Upper lobe of right lung (tissue), 1 donor: ENCODE measurements at regions not wholly inside any gene's neighbourhood (a gene's known extent, or its start where the extent isn't known, plus 50 kb on each side); places are given as distances from the start of the nearest gene placed in this dataset.

Experiments used
- ATAC-seq: fragments of 200-7000 bp; cut with Tn5 transposase; one replicate; pipeline ENCODE4 v1.9.1; 2020; ENCODE audit warnings: mild to moderate bottlenecking, moderate library complexity
- DNase-seq: peaks from one replicate; pipeline ENCODE4 v3.0.0-alpha.2; 2020
- H3K27ac ChIP-seq: fragments of 200-600 bp; one replicate; pipeline ENCODE4 v1.8.0; 2022
- H3K27me3 ChIP-seq: fragments of 200-600 bp; one replicate; pipeline ENCODE4 v1.8.0; 2022; ENCODE audit warnings: mild to moderate bottlenecking
- H3K36me3 ChIP-seq: fragments of 200-600 bp; one replicate; pipeline ENCODE4 v1.8.0; 2022
- H3K4me1 ChIP-seq: fragments of 200-600 bp; one replicate; pipeline ENCODE4 v1.8.0; 2022
- H3K4me3 ChIP-seq: fragments of 200-600 bp; one replicate; pipeline ENCODE4 v1.8.0; 2022; ENCODE audit warnings: mild to moderate bottlenecking
- H3K9me3 ChIP-seq: fragments of 200-600 bp; one replicate; pipeline ENCODE4 v1.8.0; 2022
- intact Hi-C: fragments of 100-400 bp; cut with DNase I; formaldehyde crosslinking; loops from one replicate; pipeline ENCODE4 v1.11.0; 2022
- TF ChIP-seq, protein P1 (sequence below): fragments of 200-600 bp; IDR thresholded peaks from one replicate; pipeline ENCODE4 v1.8.0; 2022; ENCODE audit warnings: antibody characterized with exemption
- donor health status: DM: no; HTN: yes; CAD: no; lungs with severe emphysema.

DNA sequence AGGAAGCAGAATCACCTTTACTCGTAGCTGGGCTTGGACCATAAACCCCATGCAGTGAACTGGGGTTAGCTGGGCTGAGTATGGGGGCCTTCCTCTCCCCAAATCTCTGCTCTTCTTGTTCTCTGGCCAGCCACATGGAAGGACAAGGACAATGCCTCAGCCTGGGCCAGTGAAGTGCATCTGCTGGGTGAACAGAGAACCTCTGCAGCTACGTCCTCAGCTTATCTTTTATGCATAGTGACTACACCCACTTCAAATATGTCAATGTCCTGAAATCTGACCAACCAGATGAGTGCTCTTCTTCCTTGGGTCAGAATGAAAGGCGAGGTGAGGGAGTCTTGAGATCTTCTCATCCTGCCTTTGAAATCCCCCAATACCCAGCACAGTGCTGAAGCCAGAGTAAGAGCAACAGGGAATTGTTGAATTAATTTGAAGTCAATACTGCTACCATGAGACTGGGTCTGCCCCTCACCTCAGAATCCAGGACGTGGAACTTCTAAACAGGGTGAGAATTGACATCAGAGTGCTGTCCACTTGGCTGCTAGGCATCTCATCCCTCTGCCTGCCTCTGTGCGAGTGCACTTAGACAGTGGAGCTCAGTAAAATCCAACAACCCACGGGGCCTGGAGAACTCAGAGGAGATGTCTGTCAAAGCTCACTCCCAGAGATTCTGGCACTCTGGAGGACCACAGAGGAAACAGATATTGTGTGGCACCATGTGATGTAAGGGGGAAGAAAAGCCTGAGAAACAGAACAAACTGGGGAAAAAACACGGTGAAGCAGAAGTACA, 99.0 kb downstream of the IER5 start:
- no peak overlapping the region for H3K4me3 ChIP-seq
- H3K27me3 ChIP-seq = no peaks in the 10 kb centered on the region
- H3K9me3 ChIP-seq = no peaks in the 10 kb centered on the region
- TF ChIP-seq, protein P1, sequence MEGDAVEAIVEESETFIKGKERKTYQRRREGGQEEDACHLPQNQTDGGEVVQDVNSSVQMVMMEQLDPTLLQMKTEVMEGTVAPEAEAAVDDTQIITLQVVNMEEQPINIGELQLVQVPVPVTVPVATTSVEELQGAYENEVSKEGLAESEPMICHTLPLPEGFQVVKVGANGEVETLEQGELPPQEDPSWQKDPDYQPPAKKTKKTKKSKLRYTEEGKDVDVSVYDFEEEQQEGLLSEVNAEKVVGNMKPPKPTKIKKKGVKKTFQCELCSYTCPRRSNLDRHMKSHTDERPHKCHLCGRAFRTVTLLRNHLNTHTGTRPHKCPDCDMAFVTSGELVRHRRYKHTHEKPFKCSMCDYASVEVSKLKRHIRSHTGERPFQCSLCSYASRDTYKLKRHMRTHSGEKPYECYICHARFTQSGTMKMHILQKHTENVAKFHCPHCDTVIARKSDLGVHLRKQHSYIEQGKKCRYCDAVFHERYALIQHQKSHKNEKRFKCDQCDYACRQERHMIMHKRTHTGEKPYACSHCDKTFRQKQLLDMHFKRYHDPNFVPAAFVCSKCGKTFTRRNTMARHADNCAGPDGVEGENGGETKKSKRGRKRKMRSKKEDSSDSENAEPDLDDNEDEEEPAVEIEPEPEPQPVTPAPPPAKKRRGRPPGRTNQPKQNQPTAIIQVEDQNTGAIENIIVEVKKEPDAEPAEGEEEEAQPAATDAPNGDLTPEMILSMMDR = no peak
- intact Hi-C loops = loop anchor here (5.0 kb wide), 1 partner anchor 240 kb away; no protein-coding TSS in a partner anchor
- no peaks in the 10 kb centered on the region for H3K36me3 ChIP-seq
- ATAC-seq (no peak), DNase-seq (no peak)
- no peaks in the 10 kb centered on the region for H3K4me1 ChIP-seq
- no peak overlapping the region for H3K27ac ChIP-seq

DNA sequence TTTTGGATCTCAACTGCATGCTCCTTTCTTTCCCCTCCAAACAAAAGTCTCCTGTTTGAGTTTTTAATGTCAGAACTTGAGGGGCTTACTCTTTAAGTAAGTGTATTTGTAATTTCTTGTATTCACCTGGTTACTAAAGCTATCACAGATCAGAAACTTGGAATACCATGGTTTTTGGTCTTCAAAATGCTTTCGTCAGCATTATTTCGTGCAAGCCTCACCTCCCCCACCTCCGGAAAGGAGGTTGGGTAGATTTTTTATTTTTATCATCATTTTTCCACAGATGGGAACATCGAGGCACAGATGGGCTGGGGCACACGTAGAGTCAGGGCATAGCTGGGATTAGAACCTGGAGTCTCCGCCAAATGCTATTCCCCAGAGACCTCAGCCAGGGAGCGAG, 100.7 kb downstream of the IER5 start:
- Histone ChIP-seq H3K36me3 (no peaks in the 10 kb centered on the region), H3K27ac (no peak overlapping the region), H3K4me3 (no peak overlapping the region), H3K4me1 (no peaks in the 10 kb centered on the region), H3K9me3 (no peaks in the 10 kb centered on the region), H3K27me3 (no peaks in the 10 kb centered on the region)
- DNase-seq (no peak), ATAC-seq (no peak)
- intact Hi-C loops = loop anchor here (5.0 kb wide), 1 partner anchor 238 kb away; no protein-coding TSS in a partner anchor
- TF ChIP-seq, protein P1 = no peak

DNA sequence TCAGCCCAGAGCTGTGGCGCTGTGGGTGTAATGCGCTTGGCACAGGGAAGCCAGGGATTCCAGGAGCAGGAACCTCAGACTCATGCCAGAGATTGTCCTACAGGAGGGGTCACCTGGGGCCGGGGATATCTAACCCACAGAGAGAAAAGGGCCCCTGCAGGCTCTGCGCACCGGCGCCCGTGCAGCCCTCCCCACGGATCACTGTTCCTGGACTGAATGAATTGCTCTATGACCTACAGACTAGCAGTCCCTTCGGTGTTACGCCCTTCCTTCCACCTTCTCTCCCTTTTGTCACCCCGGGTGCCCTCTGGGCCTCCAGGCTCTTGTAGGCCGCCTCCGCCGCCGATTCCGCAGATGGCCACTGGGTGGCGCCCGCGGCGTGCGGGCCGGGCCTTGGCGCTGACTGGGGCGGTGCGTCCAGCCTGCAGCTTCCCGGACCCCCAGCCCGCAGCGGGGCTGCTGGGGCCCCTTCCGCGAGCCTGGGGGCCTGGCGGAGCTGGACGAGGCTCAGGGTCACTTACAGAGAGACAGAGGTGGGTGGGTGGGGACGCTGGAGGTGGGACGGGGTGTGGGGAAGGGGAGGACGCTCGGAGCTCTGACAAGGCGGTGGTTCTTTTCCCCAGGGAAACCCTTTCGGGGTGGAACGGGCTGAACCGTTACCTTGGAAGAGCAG, 101.3 kb downstream of the IER5 start:
- no peak overlapping the region for H3K27ac ChIP-seq
- no peaks in the 10 kb centered on the region for H3K4me1 ChIP-seq
- H3K36me3 ChIP-seq = no peaks in the 10 kb centered on the region
- DNase-seq (peak; percentile 81), ATAC-seq (peak; percentile 93)
- H3K27me3 ChIP-seq = no peaks in the 10 kb centered on the region
- TF ChIP-seq, protein P1 = peak; percentile 94
- intact Hi-C loops = loop anchor here (5.0 kb wide), 1 partner anchor 237 kb away; no protein-coding TSS in a partner anchor
- no peak overlapping the region for H3K4me3 ChIP-seq
- H3K9me3 ChIP-seq = no peaks in the 10 kb centered on the region

DNA sequence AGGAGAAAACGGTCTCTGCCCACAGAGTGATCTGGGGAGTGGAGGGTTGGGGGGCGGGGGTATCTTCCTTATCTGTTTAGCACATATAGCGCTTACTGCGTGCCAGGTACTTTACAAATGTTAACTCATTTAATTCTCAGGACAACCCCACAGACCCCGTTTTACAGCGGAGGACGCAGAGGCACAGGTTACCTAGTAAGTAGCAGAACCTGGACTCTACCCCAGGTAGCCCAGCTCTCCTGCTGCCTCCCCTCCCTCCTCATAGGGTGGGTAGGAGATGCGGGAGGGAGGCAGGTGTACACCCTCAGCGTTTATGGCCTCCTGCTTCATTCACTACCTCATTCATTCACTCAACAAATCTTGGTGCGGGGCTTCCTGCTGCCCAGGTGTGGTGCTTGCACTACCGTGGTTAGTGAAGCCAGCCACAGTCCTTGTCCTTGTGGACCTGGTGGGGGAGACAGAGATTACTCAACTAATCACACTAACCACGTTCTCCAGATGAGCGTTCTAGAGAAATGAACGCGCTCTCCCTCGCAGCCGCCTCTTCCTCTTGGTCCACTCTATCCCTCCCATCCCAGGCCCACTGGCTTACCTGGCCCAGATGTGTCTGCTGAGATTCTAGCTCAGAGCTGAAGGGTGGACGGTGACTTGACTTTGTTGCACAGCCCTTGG, 102.0 kb downstream of the IER5 start:
- no peak overlapping the region for H3K4me3 ChIP-seq
- TF ChIP-seq, protein P1 = no peak
- no peak for ATAC-seq

DNA sequence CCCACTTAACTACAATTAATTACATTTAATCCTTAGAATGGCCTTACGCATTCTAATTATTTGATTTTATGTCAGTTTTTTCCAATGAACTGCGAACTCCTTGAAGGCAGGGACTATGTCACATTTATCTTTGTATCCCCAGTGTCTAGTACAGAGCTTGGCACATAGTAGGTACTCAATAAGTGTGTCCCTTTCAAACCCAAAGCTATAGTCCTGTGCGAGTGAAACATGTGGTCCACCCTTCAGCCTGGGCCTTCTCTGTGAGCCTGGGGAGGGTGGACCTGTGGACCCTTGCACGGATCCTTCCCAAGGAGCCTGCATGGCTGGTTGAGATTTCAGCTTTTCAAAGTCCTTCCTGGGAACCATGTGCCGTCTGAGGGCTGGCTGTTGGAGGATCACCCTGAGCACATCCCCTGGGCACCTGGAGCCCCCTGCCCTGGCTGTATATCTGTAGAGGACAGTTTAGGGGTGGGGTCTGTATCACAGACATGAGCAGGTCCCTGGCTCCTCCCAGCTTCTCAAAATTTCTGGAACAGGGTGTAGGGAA, 103.1 kb downstream of the IER5 start:
- H3K9me3 ChIP-seq = no peaks in the 10 kb centered on the region
- intact Hi-C loops = no loop called here
- H3K4me1 ChIP-seq = no peaks in the 10 kb centered on the region
- H3K27me3 ChIP-seq = no peaks in the 10 kb centered on the region
- DNase-seq (no peak), ATAC-seq (no peak)
- no peaks in the 10 kb centered on the region for H3K36me3 ChIP-seq
- H3K4me3 ChIP-seq = no peak overlapping the region
- TF ChIP-seq, protein P1 = no peak
- H3K27ac ChIP-seq = no peak overlapping the region

More for the DNA sequence above, 102.0 kb downstream of the IER5 start:
- H3K27me3 ChIP-seq = no peaks in the 10 kb centered on the region
- H3K27ac ChIP-seq = no peak overlapping the region
- H3K36me3 ChIP-seq = no peaks in the 10 kb centered on the region
- no peaks in the 10 kb centered on the region for H3K9me3 ChIP-seq
- H3K4me1 ChIP-seq = no peaks in the 10 kb centered on the region
- no peak for DNase-seq
- intact Hi-C loops = no loop called here
